Activated CD4-positive, alpha-beta T cell treated with anti-CD3 and anti-CD28 coated beads for 48 hours (primary cell): ENCODE measurements at regions not wholly inside any gene's neighbourhood (a gene's known extent, or its start where the extent isn't known, plus 50 kb on each side); places are given as distances from the start of the nearest gene placed in this dataset.
"Not testable (repeated sequence)": the region's sequence is repeated elsewhere in the genome, so short reads cannot be mapped to it uniquely, and the experiment has no call there.

Experiments
- DNase-seq: peaks from one replicate; pipeline ENCODE4 v3.0.0-alpha.2; 2020

DNA sequence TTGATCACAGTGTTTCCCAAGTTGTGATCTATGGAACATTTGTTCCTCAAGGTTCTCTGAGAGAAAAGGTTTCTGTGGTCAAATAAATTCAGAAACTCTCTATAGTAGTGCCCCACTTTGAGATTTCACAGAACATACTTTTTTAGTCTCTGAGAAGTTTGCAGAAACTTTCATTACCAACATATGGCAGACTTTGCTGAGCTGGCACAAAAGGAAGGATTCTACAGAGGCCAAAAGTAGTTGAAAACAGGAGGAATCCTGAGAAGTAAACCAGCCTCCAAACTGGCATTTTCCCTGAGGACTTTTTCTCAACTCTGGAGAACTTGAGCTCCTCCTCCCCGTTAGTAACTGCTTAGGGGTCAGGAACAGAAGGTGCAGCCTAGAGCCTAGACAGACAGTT is 117.8 kb upstream of the ESX1 start:
- no peak for DNase-seq

DNA sequence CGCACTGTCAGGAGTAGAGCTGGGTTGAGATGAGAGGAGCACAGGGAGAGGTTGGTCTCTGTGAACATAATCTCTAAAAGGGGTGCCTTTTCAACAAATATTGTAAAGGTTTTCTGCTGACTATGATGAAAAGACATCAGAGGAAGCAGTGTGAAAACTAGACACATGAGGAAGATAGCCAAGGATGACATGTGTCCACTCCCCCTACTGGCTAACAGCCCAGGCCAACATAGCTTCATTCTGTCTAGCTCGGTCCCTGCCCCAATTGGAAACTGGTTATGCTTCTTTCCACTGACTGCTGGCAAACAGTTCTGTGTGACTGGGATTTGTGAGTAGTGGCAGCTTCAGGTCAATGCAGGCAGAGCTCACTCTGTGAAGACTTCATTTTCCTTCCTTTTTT is 115.4 kb upstream of the ESX1 start:
- no peak for DNase-seq

DNA sequence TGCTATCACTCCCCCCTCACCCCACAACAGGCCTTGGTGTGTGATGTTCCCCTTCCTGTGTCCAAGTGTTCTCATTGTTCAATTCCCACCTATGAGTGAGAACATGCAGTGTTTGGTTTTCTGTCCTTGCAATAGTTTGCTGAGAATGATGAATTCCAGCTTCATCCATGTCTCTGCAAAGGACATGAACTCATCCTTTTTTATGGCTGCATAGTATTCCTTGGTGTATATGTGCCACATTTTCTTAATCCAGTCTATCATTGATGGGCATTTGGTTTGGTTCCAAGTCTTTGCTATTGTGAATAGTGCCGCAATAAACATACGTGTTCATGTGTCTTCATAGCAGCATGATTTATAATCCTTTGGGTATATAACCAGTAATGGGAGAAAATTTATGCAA is 106.0 kb upstream of the ESX1 start:
- not testable (repeated sequence) for DNase-seq

DNA sequence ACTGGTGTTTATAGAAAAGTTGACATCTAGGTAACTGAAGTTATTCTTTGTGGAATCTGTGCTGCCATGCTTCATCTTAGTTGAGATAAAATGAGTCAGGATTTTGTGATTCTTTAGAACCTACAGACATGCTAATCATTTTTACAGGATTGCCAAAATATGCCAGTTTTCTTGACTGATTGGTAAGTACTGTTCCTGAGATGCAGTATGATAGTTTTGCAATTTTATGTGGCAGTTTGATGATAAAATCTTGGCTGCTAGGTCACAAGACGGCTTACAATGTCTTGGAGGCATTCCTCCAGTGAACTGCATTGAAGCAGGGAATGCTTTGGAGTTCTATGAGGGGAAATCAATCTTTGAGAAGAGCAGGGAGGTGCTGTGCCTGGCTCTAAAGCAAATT is 104.4 kb upstream of the ESX1 start:
- DNase-seq: no peak

DNA sequence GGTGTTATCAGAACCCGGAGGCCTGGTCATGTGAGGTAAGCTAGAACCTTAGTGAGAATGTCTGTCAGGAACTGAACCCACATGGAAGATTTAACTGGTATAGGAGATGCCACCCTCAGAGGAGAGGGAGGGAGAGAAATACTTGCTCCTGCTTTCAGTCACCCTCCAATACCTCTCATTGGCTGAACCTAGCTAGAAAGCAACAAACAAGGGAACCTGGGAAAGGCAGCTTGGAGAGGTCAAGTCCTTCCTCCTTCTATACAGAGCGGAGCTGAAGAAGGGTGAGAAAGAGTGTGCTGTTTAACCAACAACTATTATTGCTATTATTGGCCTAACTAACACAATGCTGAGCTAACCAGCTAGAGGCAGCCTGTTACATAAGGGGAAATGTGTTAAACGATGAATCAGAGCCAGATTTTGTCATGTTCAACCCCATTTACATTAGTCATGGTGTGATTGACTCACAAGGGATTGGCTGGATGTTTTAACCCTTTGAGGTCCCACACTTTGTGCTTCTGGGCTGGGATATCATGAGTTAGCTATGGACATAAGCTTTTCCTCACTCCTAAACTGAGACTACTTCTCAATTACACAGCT is 96.5 kb upstream of the ESX1 start:
- DNase-seq: no peak

DNA sequence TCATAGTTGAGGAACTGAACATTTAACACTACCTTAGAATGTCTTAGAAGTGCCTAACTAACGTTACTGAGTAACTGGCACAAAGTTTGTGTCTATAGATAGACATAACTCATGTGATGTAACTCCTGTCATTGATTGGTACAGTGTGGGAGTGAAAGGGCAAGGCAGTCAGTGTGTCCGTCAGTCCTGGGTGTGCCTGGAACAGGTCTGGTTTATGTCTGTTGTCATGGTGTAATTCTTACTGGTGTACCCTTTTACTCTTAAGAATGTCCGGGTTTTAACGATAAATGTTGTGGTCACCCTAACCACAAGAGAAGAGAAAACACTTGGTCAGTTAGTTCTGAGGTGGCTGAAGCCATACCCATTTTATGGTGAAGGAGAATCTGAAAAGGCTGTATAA is 93.1 kb upstream of the ESX1 start:
- no peak for DNase-seq

DNA sequence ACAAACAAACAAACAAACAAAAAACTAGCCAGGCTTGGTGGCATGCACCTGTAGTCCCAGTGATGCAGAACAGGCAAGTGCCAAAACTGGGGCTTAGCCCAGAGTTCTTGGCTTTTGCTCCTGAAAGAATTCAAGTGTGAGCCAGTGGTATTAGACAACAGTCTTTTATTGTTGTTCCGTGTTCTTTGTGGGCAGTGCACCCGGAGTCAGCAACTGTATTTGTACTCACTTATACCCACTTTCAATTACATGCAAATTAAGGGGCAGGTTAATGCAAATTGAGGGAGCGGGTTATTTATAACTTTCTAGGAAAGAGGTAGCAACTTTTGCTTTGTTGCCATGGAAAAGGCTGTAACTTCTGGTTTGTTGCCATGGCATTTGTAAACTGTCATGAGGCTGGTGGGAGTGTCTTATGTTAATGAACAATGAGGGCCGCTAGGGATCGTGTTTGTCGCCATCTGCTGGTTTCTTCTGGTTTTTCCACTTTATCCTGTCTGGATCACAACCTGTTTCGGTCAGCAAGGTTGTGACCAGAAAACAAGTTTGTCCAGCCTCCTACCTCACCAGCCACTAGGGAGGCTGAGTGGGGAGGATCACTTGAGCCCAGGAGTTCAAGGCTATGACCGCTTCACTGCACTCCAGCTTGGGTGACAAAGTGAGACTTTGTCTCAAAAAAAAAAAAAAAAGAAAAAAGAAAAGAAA is 88.8 kb upstream of the ESX1 start:
- peak; percentile 44 for DNase-seq

DNA sequence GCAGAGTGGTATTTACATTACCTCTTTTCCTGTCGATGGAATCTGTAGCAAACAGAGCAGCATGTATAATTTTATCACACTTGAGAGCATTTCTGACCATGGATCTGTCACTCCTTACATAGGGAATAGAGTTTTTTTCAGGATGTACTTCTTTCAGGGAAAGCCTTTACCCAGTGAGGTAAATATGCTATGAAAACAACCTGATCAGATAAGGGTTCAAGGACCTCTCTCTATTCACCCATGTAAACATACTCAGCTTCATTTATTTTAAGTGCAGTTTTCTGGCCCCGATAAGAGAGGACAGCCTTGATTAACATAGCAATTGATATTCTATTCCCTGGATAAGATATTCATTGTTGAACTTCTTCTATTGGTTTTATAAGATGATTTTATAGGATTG is 87.3 kb upstream of the ESX1 start:
- no peak for DNase-seq

DNA sequence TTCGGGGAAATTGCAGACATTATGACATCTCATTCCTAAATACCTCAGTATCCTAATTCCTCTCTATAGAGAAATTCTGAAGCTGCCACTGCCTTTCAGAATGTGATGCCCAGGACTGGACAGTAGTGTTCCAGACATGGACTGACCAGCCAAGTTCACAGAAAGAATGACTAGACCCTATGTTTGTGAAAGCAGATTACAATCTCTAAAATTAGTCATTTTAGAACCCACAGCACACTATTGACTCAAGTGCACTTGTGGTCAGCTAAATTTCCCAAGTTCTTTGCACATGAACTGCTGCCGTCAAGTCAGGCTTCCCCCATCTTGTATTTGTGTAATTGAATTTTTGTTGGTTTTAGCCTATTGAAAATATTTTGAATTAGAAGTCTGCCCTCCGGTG is 81.0 kb upstream of the ESX1 start:
- no peak for DNase-seq

DNA sequence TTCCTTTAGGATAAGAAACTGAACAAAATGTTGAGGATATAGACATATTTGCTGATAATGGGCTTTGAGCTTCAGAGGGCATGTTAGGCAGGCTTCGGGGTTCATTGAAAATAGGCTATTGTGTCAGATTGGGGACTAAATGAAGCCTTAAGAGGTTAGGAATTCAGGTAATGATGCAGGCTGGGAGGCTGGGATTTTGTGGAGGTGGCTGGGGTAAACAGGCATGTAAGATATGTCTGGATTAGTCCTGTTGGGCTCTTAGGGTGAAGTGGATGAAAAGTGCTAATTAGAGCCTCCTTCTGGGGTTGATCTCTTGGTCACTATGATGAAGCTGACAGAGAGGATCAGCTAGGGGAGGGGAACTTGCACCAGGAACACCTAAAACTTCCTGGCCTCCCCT is 80.2 kb upstream of the ESX1 start:
- DNase-seq: no peak

DNA sequence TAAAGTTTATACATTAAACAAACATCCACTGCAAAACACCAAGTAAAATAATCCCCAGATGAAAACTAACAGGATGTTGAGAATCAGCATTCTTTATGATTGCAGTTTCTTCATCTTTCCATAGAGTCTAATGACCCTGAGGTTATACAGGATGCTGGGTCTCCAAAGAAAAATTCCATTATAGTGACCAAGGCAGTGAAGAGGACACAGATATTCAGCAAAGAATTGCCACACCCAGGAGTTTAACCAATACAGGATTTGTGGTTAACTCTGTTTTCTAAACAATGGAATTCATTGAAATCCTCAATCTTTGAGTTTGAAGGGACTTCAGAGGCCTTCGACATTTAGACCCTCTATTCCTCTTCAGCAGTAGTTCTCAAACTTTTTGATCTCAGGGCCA is 76.2 kb upstream of the ESX1 start:
- no peak for DNase-seq

DNA sequence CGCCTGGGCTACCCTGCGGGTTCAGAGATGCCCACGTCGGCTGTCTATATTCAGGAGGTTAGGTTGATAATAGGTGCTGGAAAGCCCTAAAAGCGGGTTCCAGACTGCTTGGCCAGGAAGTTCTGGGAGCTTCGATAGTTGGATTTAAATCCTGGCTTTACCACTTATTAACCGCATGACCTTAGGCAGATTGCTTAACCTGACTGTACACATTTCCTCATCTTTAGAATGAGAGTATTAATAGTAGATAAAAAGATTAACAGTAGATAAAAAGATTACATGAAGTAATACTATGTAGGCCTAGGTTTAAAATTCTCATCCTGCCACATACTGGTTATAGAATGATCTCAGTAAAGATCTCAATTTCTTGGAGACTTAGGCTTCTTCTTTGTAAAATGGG is 75.0 kb upstream of the ESX1 start:
- no peak for DNase-seq

DNA sequence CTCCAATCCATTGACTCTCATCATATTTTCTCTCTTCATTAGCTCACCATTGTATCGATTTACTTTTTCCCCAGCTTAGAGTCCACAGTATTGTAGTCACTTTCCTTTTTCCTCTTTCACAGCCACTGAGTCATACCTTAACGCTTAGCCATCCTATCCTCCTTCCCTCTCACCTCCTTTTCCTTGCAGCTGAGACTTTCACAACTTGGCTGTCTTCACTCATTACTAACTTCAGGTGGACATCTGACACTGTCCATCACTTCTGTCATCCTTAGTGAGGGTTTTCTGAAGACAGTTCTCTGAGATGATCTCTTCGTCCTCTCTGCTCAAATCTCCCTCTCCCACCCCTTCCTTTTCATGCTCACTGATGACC is 70.5 kb upstream of the ESX1 start:
- no peak for DNase-seq

DNA sequence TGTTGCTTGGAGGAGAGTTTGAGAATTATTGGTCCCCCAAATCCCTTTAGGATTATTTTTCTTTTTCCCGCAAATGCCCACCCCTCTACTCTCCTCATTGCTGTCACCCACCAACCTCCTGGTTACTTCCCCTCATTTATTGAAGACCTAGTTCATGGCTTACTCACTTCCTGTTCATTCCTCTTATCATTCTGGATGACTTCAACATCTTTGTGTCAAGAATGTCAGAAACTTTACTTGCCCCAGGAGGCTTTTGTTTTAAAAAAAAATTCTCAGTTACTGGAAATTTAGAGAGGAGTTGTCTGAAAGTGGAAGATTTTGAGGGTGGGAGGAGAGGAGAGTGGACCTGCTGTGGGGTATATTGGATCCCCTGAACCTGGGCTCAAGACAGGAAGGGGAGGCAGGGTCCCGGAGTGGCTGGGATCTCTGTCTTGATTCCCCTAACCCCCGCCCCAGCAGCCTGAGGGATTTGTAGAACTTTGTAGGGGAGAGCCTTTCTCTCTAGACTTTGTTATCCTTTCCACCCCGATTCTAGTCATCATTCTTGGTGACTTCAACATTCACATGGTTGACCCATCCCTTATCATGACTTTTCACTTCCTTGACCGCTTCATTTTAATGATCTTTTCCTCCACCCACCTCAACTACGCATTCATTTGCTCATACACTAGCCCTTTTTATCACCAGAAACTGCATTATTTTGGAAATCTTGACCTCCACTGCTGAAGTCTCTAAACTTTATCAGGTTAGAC is 69.9 kb upstream of the ESX1 start:
- no peak for DNase-seq

DNA sequence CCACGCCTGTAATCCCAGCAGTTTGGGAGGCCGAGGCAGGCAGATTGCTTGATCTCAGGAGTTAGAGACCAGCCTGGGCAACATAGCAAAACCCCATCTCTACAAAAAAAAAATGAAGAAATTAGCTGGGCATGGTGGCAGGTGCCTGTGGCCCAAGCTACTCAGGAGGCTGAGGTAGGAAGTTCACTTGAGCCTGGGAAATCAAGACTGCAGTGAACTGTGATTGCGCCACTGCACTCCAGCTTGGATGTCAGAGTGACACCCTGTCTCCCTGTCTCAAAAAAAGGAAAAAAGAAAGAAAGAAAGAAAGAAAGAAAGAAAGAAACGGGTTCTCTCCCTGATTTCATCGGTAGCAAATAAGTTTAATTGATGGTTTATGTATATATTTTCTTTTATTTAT is 64.6 kb upstream of the ESX1 start:
- DNase-seq: no peak

DNA sequence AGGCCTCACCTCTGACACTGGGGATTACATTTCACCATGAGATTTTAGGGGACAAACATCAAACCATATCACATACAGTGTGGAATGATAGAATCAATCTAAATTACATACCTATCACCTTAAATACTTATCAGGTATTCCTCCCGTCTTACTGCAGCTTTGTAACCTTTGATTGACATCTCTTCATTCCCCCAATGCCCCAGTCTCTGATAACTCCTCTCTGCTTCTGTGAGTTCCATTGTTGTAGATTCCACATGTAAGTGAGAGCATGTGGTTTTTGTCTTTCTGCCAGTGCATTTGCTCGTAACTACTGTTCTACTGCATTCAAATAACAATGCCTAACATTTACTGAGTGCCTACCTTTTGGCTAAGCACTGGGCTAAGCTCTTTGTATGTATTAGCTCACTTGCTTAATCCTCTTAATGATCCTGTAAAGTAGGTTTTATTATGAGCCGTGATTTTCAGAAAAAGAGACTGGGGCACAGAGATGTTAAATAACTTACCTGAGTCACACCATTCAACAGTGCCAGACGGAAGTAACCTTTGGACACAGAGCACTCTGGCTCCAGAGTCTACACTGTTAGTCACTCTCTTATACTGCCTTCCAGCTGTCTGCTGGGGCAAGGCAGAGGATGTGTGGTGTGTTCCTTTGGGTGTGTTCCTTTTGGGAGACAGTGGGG is 63.7 kb upstream of the ESX1 start:
- DNase-seq: no peak

DNA sequence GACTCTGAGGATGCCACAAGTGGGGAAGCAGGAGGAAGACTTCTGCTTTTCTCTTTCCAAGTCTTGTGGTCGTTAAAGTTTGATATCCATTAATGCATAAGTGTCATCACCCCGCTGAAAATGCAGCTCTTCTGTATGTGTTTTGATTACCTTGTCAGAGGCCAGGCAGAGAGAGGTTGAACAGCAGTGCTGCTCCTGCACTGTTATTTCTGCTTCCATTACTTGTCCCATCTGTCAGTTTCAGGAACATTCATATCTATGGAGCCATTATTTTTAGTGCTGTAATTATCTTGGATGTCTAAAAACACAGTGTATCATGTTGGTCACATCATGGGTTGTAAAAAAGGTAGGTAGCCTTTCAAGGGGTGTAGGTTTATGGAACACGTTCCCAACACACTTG is 62.0 kb upstream of the ESX1 start:
- DNase-seq: no peak

DNA sequence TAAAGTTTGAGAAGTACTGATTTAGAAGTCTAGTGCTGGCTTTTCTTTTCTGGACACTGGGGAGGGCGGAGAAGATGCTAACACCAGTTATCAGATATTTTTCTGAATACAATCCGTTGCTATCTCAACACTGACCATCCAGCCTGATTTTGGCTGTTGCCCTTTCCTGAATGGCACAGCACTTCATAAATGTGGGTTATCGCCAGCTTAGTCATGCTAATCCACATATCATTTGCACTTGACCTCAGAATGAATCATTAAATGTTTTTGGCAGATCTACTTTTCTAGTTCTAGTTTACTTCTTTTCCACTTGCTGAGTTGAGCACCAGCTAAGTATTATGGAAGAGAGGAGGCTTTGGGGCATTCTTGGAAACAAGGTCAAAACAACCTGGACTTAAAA is 60.8 kb upstream of the ESX1 start:
- DNase-seq: no peak

DNA sequence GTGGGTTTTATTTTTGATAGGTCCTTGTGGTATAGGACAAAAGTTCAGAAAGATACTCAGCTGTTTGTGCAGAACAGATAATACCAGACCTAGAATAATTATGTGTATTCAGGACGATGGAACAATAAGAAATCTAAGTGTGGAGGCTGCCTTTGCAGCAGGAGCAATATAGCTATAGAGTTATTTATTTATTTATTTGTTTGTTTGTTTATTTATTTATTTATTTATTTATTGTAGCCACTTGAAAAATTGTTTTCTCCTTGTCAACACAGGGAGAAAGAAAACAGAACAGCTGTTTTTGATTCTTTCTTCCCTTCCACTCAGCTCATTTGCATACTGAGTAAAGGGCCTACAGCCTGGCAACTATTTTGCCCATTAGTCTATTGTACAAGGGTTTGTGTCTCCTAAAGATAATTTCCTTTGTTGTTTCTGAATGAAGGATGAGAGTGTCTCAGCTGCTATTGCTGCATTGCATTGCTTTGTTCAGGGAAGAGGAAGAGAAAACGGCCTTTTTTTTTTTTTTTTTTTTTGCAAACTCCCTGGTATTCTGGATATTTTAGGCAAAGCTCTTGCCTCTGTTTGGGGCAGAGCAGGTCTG is 56.0 kb upstream of the ESX1 start:
- DNase-seq: no peak

DNA sequence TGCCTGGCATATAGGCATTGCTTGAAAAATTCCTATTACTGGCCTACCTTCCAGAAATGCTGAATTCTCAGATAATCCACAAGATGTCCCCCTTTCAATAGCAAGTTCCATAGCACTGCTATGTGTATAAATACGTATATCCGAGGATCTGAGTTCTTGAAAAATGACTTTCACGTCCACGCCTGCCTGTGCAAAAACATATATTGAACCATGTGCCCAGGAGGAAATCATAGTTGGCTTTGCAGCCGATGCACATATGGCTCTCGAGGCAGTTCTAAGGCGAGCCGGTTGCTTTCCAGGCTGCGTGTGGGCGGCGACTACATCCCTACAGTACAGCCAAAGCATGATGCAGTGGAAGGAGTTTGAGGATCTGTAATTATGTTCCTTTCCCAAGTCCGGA is 55.4 kb upstream of the ESX1 start:
- DNase-seq: no peak

DNA sequence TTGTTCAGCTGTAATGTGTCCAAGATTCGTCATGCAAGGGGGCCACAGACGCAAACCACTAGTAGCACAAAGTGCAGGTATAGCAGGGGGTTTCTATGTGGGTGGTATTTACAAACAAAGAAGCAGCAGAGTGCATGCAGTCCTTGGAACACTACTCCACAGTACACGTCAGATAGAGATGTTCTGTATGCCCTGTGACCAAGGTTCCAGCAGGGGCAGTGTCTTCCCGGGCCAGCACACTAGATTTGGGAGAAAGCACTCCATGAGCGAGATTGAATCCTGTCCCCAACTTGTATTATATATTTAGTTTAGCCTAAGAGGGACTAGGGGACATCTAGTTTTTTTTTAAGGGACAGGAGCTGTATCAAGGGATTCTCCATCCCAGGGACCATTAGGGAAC is 54.4 kb upstream of the ESX1 start:
- DNase-seq: no peak

DNA sequence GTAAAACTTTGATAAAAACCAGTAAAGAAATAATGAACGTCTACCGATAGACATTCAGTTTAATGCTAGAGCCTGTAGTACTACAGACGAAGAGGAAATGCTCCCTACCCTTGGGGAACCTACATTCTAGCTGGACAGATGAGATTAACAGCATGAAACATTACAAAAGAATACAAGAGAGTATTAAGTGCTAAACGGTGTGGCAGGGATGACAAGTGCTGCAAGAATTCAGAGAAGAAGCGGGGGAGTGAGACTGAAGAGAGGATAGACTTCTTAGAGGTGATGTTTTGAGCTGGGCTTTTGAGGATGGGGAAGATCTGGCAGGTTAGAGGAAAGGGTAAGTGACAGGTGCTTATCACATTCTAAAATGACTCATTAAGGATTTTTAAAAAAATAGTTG is 52.6 kb upstream of the ESX1 start:
- DNase-seq: no peak

DNA sequence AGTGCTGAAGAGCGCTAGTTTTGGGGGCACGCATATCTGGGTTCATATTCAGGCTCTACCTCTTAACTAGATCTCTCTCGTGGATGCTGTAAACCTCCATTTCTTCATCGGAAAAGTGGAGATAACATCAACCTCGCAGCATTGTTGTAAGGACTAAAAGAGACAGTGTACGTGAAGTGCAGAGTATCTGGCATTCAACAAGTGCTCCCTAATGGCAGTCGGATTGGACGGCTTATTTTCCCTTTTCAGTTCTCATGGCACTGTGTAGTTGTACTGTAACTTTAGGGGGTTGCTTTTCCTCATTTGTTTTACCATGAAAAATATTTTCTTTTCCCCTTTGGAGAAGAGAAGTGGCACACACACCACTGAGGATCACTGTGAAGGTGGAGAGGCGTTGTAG is 51.4 kb upstream of the ESX1 start:
- DNase-seq: no peak
